ENCODE measurements at regions not wholly inside any gene's neighbourhood (a gene's known extent, or its start where the extent isn't known, plus 50 kb on each side); places are given as distances from the start of the nearest gene placed in this dataset.

- H3K36me3 Mint-ChIP-seq (ENCODE audit: low read depth), result no peaks in the 10 kb centered on the region
- H3K4me1 Mint-ChIP-seq (ENCODE audit: low read depth), result peaks cover 26% of the 10 kb centered on the region
- TF ChIP-seq CTCF (IDR thresholded peaks at IDR 0.05), result no peak
- no peaks in the 10 kb centered on the region for H3K27me3 Mint-ChIP-seq (ENCODE audit: low read depth)
- no peak for DNase-seq (ENCODE audit: low spot score)
- H3K4me3 Mint-ChIP-seq (ENCODE audit: unreplicated experiment), result no peak overlapping the region
- peaks cover 4% of the 10 kb centered on the region for H3K9me3 Mint-ChIP-seq (ENCODE audit: low read depth)
- no peak overlapping the region for H3K27ac Mint-ChIP-seq (ENCODE audit: unreplicated experiment)
Measured at GRCh38 chr10:84074521-84074920, 64.8 kb upstream of the GHITM start.

GRCh38 chr10:84075226-84076046 lies 63.9 kb upstream of the GHITM start:
- no peak for TF ChIP-seq CTCF (IDR thresholded peaks at IDR 0.05)
- Mint-ChIP-seq H3K27ac (ENCODE audit: unreplicated experiment) (peak overlapping the region; percentile 93), H3K9me3 (ENCODE audit: low read depth) (no peaks in the 10 kb centered on the region), H3K27me3 (ENCODE audit: low read depth) (no peaks in the 10 kb centered on the region), H3K4me1 (ENCODE audit: low read depth) (peaks cover 26% of the 10 kb centered on the region), H3K36me3 (ENCODE audit: low read depth) (no peaks in the 10 kb centered on the region), H3K4me3 (ENCODE audit: unreplicated experiment) (no peak overlapping the region)
- no peak for DNase-seq (ENCODE audit: low spot score)

GRCh38 chr10:84076047-84076388 lies 63.3 kb upstream of the GHITM start:
- no peaks in the 10 kb centered on the region for H3K27me3 Mint-ChIP-seq (ENCODE audit: low read depth)
- no peak for DNase-seq (ENCODE audit: low spot score)
- H3K9me3 Mint-ChIP-seq (ENCODE audit: low read depth), result no peaks in the 10 kb centered on the region
- no peak overlapping the region for H3K4me3 Mint-ChIP-seq (ENCODE audit: unreplicated experiment)
- peaks cover 26% of the 10 kb centered on the region for H3K4me1 Mint-ChIP-seq (ENCODE audit: low read depth)
- H3K36me3 Mint-ChIP-seq (ENCODE audit: low read depth), result no peaks in the 10 kb centered on the region
- peak overlapping the region; percentile 93 for H3K27ac Mint-ChIP-seq (ENCODE audit: unreplicated experiment)
- TF ChIP-seq CTCF (IDR thresholded peaks at IDR 0.05), result no peak

GRCh38 chr10:84076540-84077195 lies 62.6 kb upstream of the GHITM start:
- peak; percentile 72 for TF ChIP-seq CTCF (IDR thresholded peaks at IDR 0.05)
- peaks cover 26% of the 10 kb centered on the region for H3K4me1 Mint-ChIP-seq (ENCODE audit: low read depth)
- peak overlapping the region; percentile 76 for H3K27ac Mint-ChIP-seq (ENCODE audit: unreplicated experiment)
- no peaks in the 10 kb centered on the region for H3K27me3 Mint-ChIP-seq (ENCODE audit: low read depth)
- no peaks in the 10 kb centered on the region for H3K36me3 Mint-ChIP-seq (ENCODE audit: low read depth)
- H3K4me3 Mint-ChIP-seq (ENCODE audit: unreplicated experiment), result no peak overlapping the region
- DNase-seq (ENCODE audit: low spot score), result no peak
- no peaks in the 10 kb centered on the region for H3K9me3 Mint-ChIP-seq (ENCODE audit: low read depth)

- no peaks in the 10 kb centered on the region for H3K9me3 Mint-ChIP-seq (ENCODE audit: low read depth)
- H3K4me3 Mint-ChIP-seq (ENCODE audit: unreplicated experiment), result no peak overlapping the region
- no peak for TF ChIP-seq CTCF (IDR thresholded peaks at IDR 0.05)
- no peaks in the 10 kb centered on the region for H3K36me3 Mint-ChIP-seq (ENCODE audit: low read depth)
- H3K27me3 Mint-ChIP-seq (ENCODE audit: low read depth), result no peaks in the 10 kb centered on the region
- peaks cover 26% of the 10 kb centered on the region for H3K4me1 Mint-ChIP-seq (ENCODE audit: low read depth)
- H3K27ac Mint-ChIP-seq (ENCODE audit: unreplicated experiment), result no peak overlapping the region
- DNase-seq (ENCODE audit: low spot score), result no peak
Measured at GRCh38 chr10:84077768-84078167, 61.5 kb upstream of the GHITM start.
